Right kidney (tissue), 1 donor: ENCODE measurements at regions not wholly inside any gene's neighbourhood (a gene's known extent, or its start where the extent isn't known, plus 50 kb on each side); places are given as distances from the start of the nearest gene placed in this dataset.
"Not testable (repeated sequence)": the region's sequence is repeated elsewhere in the genome, so short reads cannot be mapped to it uniquely, and the experiment has no call there.

Source experiments
- DNase-seq: peaks from one replicate; pipeline ENCODE4 v3.0.0-alpha.2; 2016

GRCh38 chr3:126292318-126293070 is 64.7 kb downstream of the KLF15 start:
- no peak for DNase-seq

- DNase-seq = no peak
Observed at GRCh38 chr3:126291537-126291936, 65.7 kb downstream of the KLF15 start.

- DNase-seq = no peak
Observed at GRCh38 chr3:126291061-126291460, 66.1 kb downstream of the KLF15 start.

- no peak for DNase-seq
Observed at GRCh38 chr3:126290325-126290724, 66.9 kb downstream of the KLF15 start.

- no peak for DNase-seq
Observed at GRCh38 chr3:126289096-126289495, 68.1 kb downstream of the KLF15 start.

GRCh38 chr3:126288314-126288713 is 68.9 kb downstream of the KLF15 start:
- peak; percentile 48 for DNase-seq

- DNase-seq = peak; percentile 80
Observed at GRCh38 chr3:126287536-126288241, 69.5 kb downstream of the KLF15 start.

- DNase-seq = no peak
Observed at GRCh38 chr3:126287171-126287535, 70.1 kb downstream of the KLF15 start.

GRCh38 chr3:126285369-126285768 is 71.8 kb downstream of the KLF15 start:
- DNase-seq = no peak

GRCh38 chr3:126284258-126284904 is 72.8 kb downstream of the KLF15 start:
- DNase-seq = no peak

GRCh38 chr3:126283651-126284050 is 73.6 kb downstream of the KLF15 start:
- not testable (repeated sequence) for DNase-seq

- no peak for DNase-seq
Observed at GRCh38 chr3:126279853-126280252, 77.4 kb downstream of the KLF15 start.

- no peak for DNase-seq
Observed at GRCh38 chr3:126277629-126278378, 79.4 kb downstream of the KLF15 start.

- no peak for DNase-seq
Observed at GRCh38 chr3:126275620-126275904, 81.6 kb downstream of the KLF15 start.

- no peak for DNase-seq
Observed at GRCh38 chr3:126274735-126275619, 82.2 kb downstream of the KLF15 start.

- no peak for DNase-seq
Observed at GRCh38 chr3:126270145-126270811, 86.9 kb downstream of the KLF15 start.

GRCh38 chr3:126269354-126269753 is 87.9 kb downstream of the KLF15 start:
- no peak for DNase-seq

- DNase-seq = no peak
Observed at GRCh38 chr3:126268866-126269265, 88.3 kb downstream of the KLF15 start.

- DNase-seq = no peak
Observed at GRCh38 chr3:126267976-126268615, 87.7 kb upstream of the ALDH1L1 start.

GRCh38 chr3:126267169-126267975 is 87.0 kb upstream of the ALDH1L1 start:
- peak; percentile 90 for DNase-seq
